ENCODE measurements at regions not wholly inside any gene's neighbourhood (a gene's known extent, or its start where the extent isn't known, plus 50 kb on each side); places are given as distances from the start of the nearest gene placed in this dataset.

DNA sequence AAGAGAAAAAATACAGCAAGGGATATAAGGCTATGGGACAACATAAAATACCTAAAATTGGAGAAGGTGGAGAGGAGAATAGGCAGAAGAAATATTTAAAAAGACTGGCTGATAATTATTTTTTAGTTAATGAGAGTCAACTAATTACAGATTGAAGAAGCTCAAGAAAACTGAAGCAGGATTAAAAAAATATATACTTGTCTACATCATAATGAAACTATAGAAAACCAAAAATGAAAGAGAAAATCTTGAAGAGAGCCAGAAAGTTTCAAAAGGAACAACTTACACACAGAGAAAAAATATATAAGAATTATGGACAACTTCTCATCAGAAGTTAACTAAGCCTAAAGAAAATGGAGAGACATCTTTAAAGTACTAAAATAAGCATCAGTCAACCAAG, 62.9 kb upstream of the APCDD1 start:
- no peak overlapping the region for H3K27ac ChIP-seq
- no peak for DNase-seq (ENCODE audit: low read depth, low spot score)

- H3K27ac ChIP-seq: no peak overlapping the region
- DNase-seq (ENCODE audit: low read depth, low spot score): no peak
Observed at GRCh38 chr18:10397004-10397403, 57.4 kb upstream of the APCDD1 start.

DNA sequence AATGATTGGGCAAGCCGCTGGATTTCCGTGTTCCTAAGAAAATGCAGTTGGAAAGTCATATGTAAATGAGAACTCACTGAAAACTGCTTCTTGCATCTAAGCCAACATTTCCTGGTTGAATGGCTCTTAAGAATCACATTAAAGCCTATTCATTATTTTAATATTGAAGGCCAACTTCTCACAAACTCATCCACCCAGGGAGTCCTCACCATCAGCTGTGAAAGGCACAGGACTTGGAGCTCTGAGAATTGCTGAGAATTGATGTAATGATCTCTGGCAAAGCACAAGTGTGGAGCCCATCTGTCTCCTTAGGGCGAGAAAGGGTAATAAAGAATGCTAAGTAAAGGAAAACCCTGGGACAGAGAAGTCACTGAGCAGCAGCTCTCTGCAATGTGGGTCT, 55.9 kb upstream of the APCDD1 start:
- no peak overlapping the region for H3K27ac ChIP-seq
- DNase-seq (ENCODE audit: low read depth, low spot score): no peak

DNA sequence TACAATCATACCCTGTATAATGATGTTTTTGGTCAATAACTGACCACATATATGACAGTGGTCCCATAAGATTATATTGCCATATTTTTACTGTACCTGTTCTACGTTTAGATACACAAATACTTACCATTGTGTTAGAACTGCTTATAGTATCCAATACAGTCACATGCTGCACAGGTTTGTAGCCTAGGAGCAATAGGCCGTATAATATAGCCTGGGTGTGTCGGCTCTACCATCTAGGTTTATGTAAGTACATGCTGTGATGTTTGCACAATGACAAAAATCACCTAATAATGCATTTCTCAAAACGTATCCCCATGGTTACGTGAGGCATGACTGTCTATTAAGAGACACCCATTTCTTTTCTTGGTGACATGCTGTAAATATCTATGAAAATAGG, 55.0 kb upstream of the APCDD1 start:
- no peak overlapping the region for H3K27ac ChIP-seq
- no peak for DNase-seq (ENCODE audit: low read depth, low spot score)

DNA sequence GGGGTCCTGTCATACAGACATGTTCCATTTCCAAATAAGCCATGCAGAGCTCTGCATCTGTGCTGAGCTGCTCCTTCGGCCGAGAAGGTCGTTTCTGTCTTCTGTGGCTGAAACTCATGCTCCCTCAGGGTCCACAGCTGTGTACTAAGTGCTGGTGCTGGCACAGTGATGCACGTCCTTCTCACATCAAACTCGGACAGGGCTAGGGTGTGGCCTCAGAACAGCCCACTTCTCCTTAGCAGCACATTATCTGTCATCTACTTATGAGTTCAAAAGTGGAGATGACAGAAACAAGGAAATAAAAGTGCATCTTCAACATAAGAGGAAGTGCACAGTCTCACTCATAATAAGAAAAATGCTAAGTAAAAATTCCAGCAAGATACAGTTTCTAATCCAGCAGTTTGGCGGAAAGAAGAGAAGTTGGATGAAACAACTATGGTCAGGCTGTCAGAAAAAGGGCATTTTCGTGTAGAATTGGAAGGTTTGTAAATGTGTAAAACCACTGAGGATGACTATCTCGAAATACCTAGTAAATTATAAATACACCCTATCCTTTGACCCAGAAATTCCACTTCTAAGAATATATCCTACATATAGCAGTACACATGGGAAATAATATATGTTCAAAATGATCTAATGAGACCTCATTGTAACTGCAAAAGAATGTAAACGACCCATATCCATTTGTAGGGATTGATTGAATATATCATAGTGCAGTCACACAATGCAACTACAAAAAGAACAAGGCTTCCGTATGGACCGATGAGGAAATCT, 53.7 kb upstream of the APCDD1 start:
- DNase-seq (ENCODE audit: low read depth, low spot score): no peak

GRCh38 chr18:10401521-10401920, 52.9 kb upstream of the APCDD1 start:
- no peak for DNase-seq (ENCODE audit: low read depth, low spot score)
- no peak overlapping the region for H3K27ac ChIP-seq

More for the DNA sequence above, 53.7 kb upstream of the APCDD1 start:
- H3K27ac ChIP-seq: no peak overlapping the region

- H3K27ac ChIP-seq: no peak overlapping the region
- no peak for DNase-seq (ENCODE audit: low read depth, low spot score)
Observed at GRCh38 chr18:10401930-10402329, 52.5 kb upstream of the APCDD1 start.

DNA sequence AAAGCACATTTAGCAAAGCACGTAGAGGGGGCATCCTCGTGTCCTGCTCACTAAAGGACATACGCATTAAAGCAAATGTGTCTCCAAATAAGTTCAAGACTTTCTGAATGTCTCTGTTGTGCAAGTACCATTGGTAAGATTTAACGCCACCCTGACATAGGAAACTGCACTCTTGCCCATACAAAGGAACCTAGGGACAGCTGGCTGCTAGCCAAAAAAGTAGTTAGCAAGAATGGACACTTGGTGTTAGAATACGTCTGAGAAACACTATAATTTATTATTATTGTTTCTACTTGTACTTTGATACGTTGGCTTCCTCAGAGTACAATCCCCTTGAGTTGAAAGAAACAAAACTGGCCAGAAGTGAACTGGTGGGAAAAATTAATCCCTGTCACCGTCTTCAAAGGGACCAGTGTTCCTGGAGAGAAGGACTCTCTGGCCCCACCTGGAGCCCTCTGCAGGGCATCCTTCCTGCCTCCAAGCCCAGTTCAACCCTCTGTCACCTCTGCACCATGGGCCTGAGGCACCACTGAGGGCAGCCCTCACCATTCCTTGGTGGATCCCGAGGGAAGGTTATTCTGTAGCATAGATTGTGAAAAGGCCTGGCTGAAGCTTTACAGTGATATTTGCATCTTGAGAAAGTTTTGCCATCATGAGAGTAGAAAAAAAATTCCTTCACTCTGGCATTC, 51.4 kb upstream of the APCDD1 start:
- no peak overlapping the region for H3K27ac ChIP-seq
- DNase-seq (ENCODE audit: low read depth, low spot score): no peak

GRCh38 chr18:10403708-10404107, 50.7 kb upstream of the APCDD1 start:
- no peak overlapping the region for H3K27ac ChIP-seq

DNA sequence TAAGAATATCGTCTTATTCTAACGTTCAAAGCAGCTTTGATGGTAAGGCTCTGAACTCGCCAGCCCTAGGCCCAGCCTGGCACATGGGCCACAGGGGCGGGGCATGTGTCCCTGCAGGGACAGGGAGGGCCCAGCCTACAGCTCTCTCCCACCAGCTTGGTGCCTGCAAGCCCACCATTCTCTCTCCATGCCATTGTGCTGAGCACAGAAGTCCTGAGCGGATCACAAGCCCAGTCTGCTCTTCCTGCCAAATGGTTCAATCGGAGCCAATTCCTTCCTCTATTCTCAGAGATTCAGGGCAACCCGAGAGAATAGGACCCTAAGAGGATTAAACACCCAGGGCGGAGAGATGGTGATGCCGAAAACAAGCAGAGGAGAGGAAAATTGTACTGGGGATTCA, 50.3 kb upstream of the APCDD1 start:
- no peak overlapping the region for H3K27ac ChIP-seq
- no peak for DNase-seq (ENCODE audit: low read depth, low spot score)

More at GRCh38 chr18:10403708-10404107, 50.7 kb upstream of the APCDD1 start:
- DNase-seq (ENCODE audit: low read depth, low spot score): no peak

Measured in epithelial cell of prostate (primary cell).